ENCODE measurements at regions not wholly inside any gene's neighbourhood (a gene's known extent, or its start where the extent isn't known, plus 50 kb on each side); places are given as distances from the start of the nearest gene placed in this dataset.
"Not testable (repeated sequence)": the region's sequence is repeated elsewhere in the genome, so short reads cannot be mapped to it uniquely, and the experiment has no call there.

GRCh38 chr3:105259496-105259895, 107.2 kb upstream of the ALCAM start:
- no peak overlapping the region for H3K4me3 Mint-ChIP-seq
- no peaks in the 10 kb centered on the region for H3K4me1 Mint-ChIP-seq (ENCODE audit: low read depth)
- intact Hi-C loops (cut with micrococcal nuclease): no loop called here
- no peaks in the 10 kb centered on the region for H3K36me3 Mint-ChIP-seq (ENCODE audit: low read depth)
- no peaks in the 10 kb centered on the region for H3K9me3 Mint-ChIP-seq
- no peak overlapping the region for H3K27ac Mint-ChIP-seq
- peaks cover 4% of the 10 kb centered on the region for H3K27me3 Mint-ChIP-seq (ENCODE audit: insufficient read depth)
- no peak for DNase-seq (ENCODE audit: low spot score)

DNA sequence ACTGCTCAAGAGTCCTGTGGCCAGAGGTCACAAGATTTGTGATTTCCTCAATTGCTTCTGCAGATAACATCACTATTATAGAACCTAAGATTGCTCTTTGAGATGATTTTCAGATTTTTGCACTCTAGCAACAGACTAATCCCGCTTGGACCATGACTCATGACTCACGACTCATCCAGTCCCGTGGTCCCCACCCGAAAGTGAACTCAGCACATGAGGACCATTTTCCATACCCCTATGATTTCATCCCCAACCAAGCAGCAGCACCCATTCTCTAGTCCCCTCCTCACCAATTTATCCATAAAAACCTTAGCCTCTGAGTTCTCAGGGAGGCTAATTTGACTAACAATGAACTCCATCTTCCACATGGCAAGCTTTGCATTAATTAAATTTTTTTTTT, 106.3 kb upstream of the ALCAM start:
- intact Hi-C loops (cut with micrococcal nuclease): no loop called here
- no peaks in the 10 kb centered on the region for H3K9me3 Mint-ChIP-seq
- no peak overlapping the region for H3K27ac Mint-ChIP-seq

GRCh38 chr3:105274536-105274935, 92.2 kb upstream of the ALCAM start:
- intact Hi-C loops (cut with micrococcal nuclease): no loop called here
- DNase-seq (ENCODE audit: low spot score): no peak
- no peak overlapping the region for H3K4me3 Mint-ChIP-seq
- H3K9me3 Mint-ChIP-seq: no peaks in the 10 kb centered on the region
- H3K27ac Mint-ChIP-seq: no peak overlapping the region
- H3K36me3 Mint-ChIP-seq (ENCODE audit: low read depth): no peaks in the 10 kb centered on the region
- H3K4me1 Mint-ChIP-seq (ENCODE audit: low read depth): no peaks in the 10 kb centered on the region
- peaks cover 2% of the 10 kb centered on the region for H3K27me3 Mint-ChIP-seq (ENCODE audit: insufficient read depth)

More for the DNA sequence above, 106.3 kb upstream of the ALCAM start:
- Mint-ChIP-seq H3K36me3 (ENCODE audit: low read depth) (no peaks in the 10 kb centered on the region), H3K4me3 (no peak overlapping the region), H3K4me1 (ENCODE audit: low read depth) (no peaks in the 10 kb centered on the region), H3K27me3 (ENCODE audit: insufficient read depth) (peaks cover 2% of the 10 kb centered on the region)
- DNase-seq (ENCODE audit: low spot score): no peak

DNA sequence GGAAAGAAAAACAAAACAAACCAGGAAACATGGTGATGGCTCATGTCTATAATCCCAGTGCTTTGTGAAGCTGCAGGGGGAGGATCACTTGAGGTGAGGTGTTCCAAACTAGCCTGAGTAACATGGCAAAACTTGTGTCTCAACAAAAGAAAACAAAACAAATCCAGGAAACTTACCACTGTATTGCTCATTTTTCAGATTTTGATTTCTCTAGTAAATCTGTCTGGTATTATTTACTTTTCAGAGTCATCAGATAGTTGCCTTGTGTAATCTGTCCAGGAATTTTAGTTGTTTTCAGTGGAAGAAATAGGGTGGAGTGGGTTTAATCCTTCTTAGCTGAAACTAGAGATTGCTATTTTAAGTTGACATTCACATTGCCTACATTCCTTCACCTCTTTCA, 91.8 kb upstream of the ALCAM start:
- no peaks in the 10 kb centered on the region for H3K36me3 Mint-ChIP-seq (ENCODE audit: low read depth)
- H3K4me3 Mint-ChIP-seq: no peak overlapping the region
- DNase-seq (ENCODE audit: low spot score): no peak
- no peaks in the 10 kb centered on the region for H3K9me3 Mint-ChIP-seq
- intact Hi-C loops (cut with micrococcal nuclease): no loop called here
- H3K27me3 Mint-ChIP-seq (ENCODE audit: insufficient read depth): peaks cover under 1% of the 10 kb centered on the region
- H3K4me1 Mint-ChIP-seq (ENCODE audit: low read depth): no peaks in the 10 kb centered on the region
- no peak overlapping the region for H3K27ac Mint-ChIP-seq

- H3K36me3 Mint-ChIP-seq (ENCODE audit: low read depth): no peaks in the 10 kb centered on the region
- no peaks in the 10 kb centered on the region for H3K9me3 Mint-ChIP-seq
- intact Hi-C loops (cut with micrococcal nuclease): no loop called here
- no peaks in the 10 kb centered on the region for H3K4me1 Mint-ChIP-seq (ENCODE audit: low read depth)
- H3K27me3 Mint-ChIP-seq (ENCODE audit: insufficient read depth): no peaks in the 10 kb centered on the region
- no peak for DNase-seq (ENCODE audit: low spot score)
- H3K27ac Mint-ChIP-seq: no peak overlapping the region
- H3K4me3 Mint-ChIP-seq: no peak overlapping the region
Observed at GRCh38 chr3:105277656-105278055, 89.1 kb upstream of the ALCAM start.

- DNase-seq (ENCODE audit: low spot score): no peak
- Mint-ChIP-seq H3K36me3 (ENCODE audit: low read depth) (no peaks in the 10 kb centered on the region), H3K4me1 (ENCODE audit: low read depth) (no peaks in the 10 kb centered on the region), H3K27me3 (ENCODE audit: insufficient read depth) (no peaks in the 10 kb centered on the region), H3K4me3 (no peak overlapping the region), H3K27ac (no peak overlapping the region), H3K9me3 (no peaks in the 10 kb centered on the region)
- intact Hi-C loops (cut with micrococcal nuclease): no loop called here
Observed at GRCh38 chr3:105278688-105279087, 88.0 kb upstream of the ALCAM start.

- Mint-ChIP-seq H3K27ac (no peak overlapping the region), H3K36me3 (ENCODE audit: low read depth) (no peaks in the 10 kb centered on the region), H3K27me3 (ENCODE audit: insufficient read depth) (no peaks in the 10 kb centered on the region), H3K4me3 (no peak overlapping the region), H3K4me1 (ENCODE audit: low read depth) (no peaks in the 10 kb centered on the region), H3K9me3 (no peaks in the 10 kb centered on the region)
- intact Hi-C loops (cut with micrococcal nuclease): no loop called here
- no peak for DNase-seq (ENCODE audit: low spot score)
Observed at GRCh38 chr3:105281989-105282388, 84.7 kb upstream of the ALCAM start.

GRCh38 chr3:105284876-105285275, 81.8 kb upstream of the ALCAM start:
- Mint-ChIP-seq H3K4me3 (no peak overlapping the region), H3K27me3 (ENCODE audit: insufficient read depth) (peaks cover 2% of the 10 kb centered on the region), H3K4me1 (ENCODE audit: low read depth) (no peaks in the 10 kb centered on the region), H3K9me3 (no peaks in the 10 kb centered on the region), H3K27ac (no peak overlapping the region), H3K36me3 (ENCODE audit: low read depth) (no peaks in the 10 kb centered on the region)
- intact Hi-C loops (cut with micrococcal nuclease): no loop called here
- no peak for DNase-seq (ENCODE audit: low spot score)

GRCh38 chr3:105285653-105286241, 81.0 kb upstream of the ALCAM start:
- Mint-ChIP-seq H3K9me3 (no peaks in the 10 kb centered on the region), H3K4me3 (no peak overlapping the region), H3K36me3 (ENCODE audit: low read depth) (no peaks in the 10 kb centered on the region), H3K4me1 (ENCODE audit: low read depth) (no peaks in the 10 kb centered on the region), H3K27ac (no peak overlapping the region), H3K27me3 (ENCODE audit: insufficient read depth) (peaks cover 2% of the 10 kb centered on the region)
- intact Hi-C loops (cut with micrococcal nuclease): no loop called here
- DNase-seq (ENCODE audit: low spot score): no peak

- intact Hi-C loops (cut with micrococcal nuclease): no loop called here
- Mint-ChIP-seq H3K4me3 (no peak overlapping the region), H3K36me3 (ENCODE audit: low read depth) (no peaks in the 10 kb centered on the region), H3K9me3 (peaks cover 7% of the 10 kb centered on the region), H3K27ac (no peak overlapping the region), H3K27me3 (ENCODE audit: insufficient read depth) (no peaks in the 10 kb centered on the region), H3K4me1 (ENCODE audit: low read depth) (no peaks in the 10 kb centered on the region)
- no peak for DNase-seq (ENCODE audit: low spot score)
Observed at GRCh38 chr3:105293441-105293840, 73.3 kb upstream of the ALCAM start.

DNA sequence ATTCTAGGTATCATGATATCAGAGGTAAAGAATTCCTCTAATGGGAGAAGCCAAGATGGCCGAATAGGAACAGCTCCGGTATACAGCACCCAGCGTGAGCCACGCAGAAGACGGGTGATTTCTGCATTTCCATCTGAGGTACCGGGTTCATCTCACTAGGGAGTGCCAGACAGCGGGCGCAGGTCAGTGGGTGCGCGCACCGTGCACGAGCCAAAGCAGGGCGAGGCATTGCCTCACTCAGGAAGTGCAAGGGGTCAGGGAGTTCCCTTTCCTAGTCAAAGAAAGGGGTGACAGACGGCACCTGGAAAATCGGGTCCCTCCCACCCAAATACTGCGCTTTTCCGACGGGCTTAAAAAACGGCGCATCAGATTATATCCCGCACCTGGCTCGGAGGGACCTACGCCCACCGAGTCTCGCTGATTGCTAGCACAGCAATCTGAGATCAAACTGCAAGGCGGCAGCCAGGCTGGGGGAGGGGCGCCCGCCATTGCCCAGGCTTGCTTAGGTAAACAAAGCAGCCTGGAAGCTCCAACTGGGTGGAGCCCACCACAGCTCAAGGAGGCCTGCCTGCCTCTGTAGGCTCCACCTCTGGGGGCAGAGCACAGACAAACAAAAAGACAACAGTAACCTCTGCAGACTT, 70.4 kb upstream of the ALCAM start:
- intact Hi-C loops (cut with micrococcal nuclease); H3K4me3 Mint-ChIP-seq; DNase-seq (ENCODE audit: low spot score); H3K27ac Mint-ChIP-seq; H3K27me3 Mint-ChIP-seq (ENCODE audit: insufficient read depth); H3K9me3 Mint-ChIP-seq; H3K36me3 Mint-ChIP-seq (ENCODE audit: low read depth); H3K4me1 Mint-ChIP-seq (ENCODE audit: low read depth): not testable (repeated sequence)

GRCh38 chr3:105304487-105304886, 62.2 kb upstream of the ALCAM start:
- DNase-seq (ENCODE audit: low spot score): no peak
- H3K4me1 Mint-ChIP-seq (ENCODE audit: low read depth): no peaks in the 10 kb centered on the region
- H3K27ac Mint-ChIP-seq: no peak overlapping the region
- peaks cover 18% of the 10 kb centered on the region for H3K9me3 Mint-ChIP-seq
- no peaks in the 10 kb centered on the region for H3K27me3 Mint-ChIP-seq (ENCODE audit: insufficient read depth)
- intact Hi-C loops (cut with micrococcal nuclease): no loop called here
- H3K36me3 Mint-ChIP-seq (ENCODE audit: low read depth): no peaks in the 10 kb centered on the region
- no peak overlapping the region for H3K4me3 Mint-ChIP-seq

DNA sequence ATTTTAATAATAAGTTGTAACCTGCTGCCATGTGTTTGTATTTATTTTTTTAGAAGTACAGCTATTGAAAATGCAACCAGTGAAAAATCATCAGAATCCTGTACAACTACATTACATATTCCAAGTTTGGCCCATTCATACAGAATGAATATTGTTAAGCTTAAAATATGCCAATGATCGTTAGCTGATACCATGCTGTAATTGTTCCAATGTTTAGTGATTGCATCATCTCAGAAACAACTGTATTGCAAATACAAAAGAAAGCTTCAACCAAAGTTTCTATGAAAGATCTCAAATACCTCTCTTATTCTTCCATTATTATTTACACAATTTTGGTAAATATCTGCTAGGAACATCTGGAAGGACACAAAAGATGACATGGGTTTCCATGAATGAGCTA, 51.6 kb upstream of the ALCAM start:
- H3K27me3 Mint-ChIP-seq (ENCODE audit: insufficient read depth): peaks cover 2% of the 10 kb centered on the region
- intact Hi-C loops (cut with micrococcal nuclease): no loop called here
- H3K36me3 Mint-ChIP-seq (ENCODE audit: low read depth): no peaks in the 10 kb centered on the region
- H3K4me1 Mint-ChIP-seq (ENCODE audit: low read depth): no peaks in the 10 kb centered on the region
- H3K4me3 Mint-ChIP-seq: no peak overlapping the region
- DNase-seq (ENCODE audit: low spot score): no peak
- no peaks in the 10 kb centered on the region for H3K9me3 Mint-ChIP-seq
- H3K27ac Mint-ChIP-seq: no peak overlapping the region

- Mint-ChIP-seq H3K36me3 (ENCODE audit: low read depth) (no peaks in the 10 kb centered on the region), H3K4me3 (no peak overlapping the region), H3K27me3 (ENCODE audit: insufficient read depth) (peaks cover 2% of the 10 kb centered on the region), H3K4me1 (ENCODE audit: low read depth) (no peaks in the 10 kb centered on the region), H3K9me3 (no peaks in the 10 kb centered on the region), H3K27ac (no peak overlapping the region)
- intact Hi-C loops (cut with micrococcal nuclease): no loop called here
- no peak for DNase-seq (ENCODE audit: low spot score)
Observed at GRCh38 chr3:105315815-105316214, 50.9 kb upstream of the ALCAM start.
